ENCODE measurements at regions not wholly inside any gene's neighbourhood (a gene's known extent, or its start where the extent isn't known, plus 50 kb on each side); places are given as distances from the start of the nearest gene placed in this dataset.
"Not testable (repeated sequence)": the region's sequence is repeated elsewhere in the genome, so short reads cannot be mapped to it uniquely, and the experiment has no call there.

- H3K79me2 ChIP-seq (ENCODE audit: control insufficient read depth in 1 of 2, insufficient read depth in 2 of 2, low read length in 2 of 2); H4K5ac ChIP-seq (ENCODE audit: insufficient read length, low read depth, low read length); H4K20me1 ChIP-seq (replicated peaks in 1 of 2; ENCODE audit: control insufficient read depth in 1 of 2, insufficient read depth in 2 of 2, low read length in 2 of 2); FAIRE-seq; CTCF ChIA-PET (ENCODE audit: partially characterized antibody); H3K56ac ChIP-seq (replicated peaks; ENCODE audit: insufficient read length, low read depth, low read length); H2BK20ac ChIP-seq (ENCODE audit: low read length); H3K36me3 ChIP-seq (ENCODE audit: control insufficient read depth in 2 of 4, insufficient read depth in 4 of 4, low read length in 3 of 4); H3K23me2 ChIP-seq (ENCODE audit: low read depth, low read length); H2BK12ac ChIP-seq (ENCODE audit: low read depth, low read length); H4K8ac ChIP-seq (ENCODE audit: extremely low read depth, insufficient read depth, low read length); H3K4me2 ChIP-seq (ENCODE audit: insufficient read depth in 1 of 2, low read depth in 2 of 2, low read length in 2 of 2); H3K9ac ChIP-seq (replicated peaks in 1 of 4; ENCODE audit: extremely low read depth in 1 of 4, low read depth in 3 of 4, low read length in 3 of 4); H2BK5ac ChIP-seq (ENCODE audit: low read depth, low read length); H3K27me3 ChIP-seq (replicated peaks in 1 of 4; ENCODE audit: control insufficient read depth in 3 of 4, extremely low read depth in 1 of 4, insufficient read depth in 3 of 4, low read length in 3 of 4); H4K91ac ChIP-seq (replicated peaks; ENCODE audit: insufficient read length, low read length); H2BK120ac ChIP-seq (replicated peaks; ENCODE audit: low read depth, low read length); H3K27ac ChIP-seq (ENCODE audit: low read depth, low read length); POLR2A ChIA-PET (ENCODE audit: partially characterized antibody); H3K4me3 ChIP-seq (ENCODE audit: extremely low read depth in 1 of 4, insufficient read depth in 2 of 4, low read depth in 3 of 4, low read length in 4 of 4); H3K14ac ChIP-seq (ENCODE audit: insufficient read length); H3K4me1 ChIP-seq (replicated peaks in 1 of 4; ENCODE audit: control insufficient read depth in 3 of 4, insufficient read depth in 4 of 4, low read length in 3 of 4); DNase-seq (ENCODE audit: low read depth in 1 of 2, low spot score in 2 of 2); H3K18ac ChIP-seq (ENCODE audit: extremely low read depth, low read length); H3K79me1 ChIP-seq (ENCODE audit: low read depth, low read length); H2AFZ ChIP-seq (ENCODE audit: low read length); H2BK15ac ChIP-seq (ENCODE audit: low read length); H3K4ac ChIP-seq (replicated peaks; ENCODE audit: insufficient read length, low read depth, low read length); H2AK5ac ChIP-seq (ENCODE audit: low read depth, low read length); H3K23ac ChIP-seq (ENCODE audit: insufficient read length): not testable (repeated sequence)
- H3K9me3 ChIP-seq (ENCODE audit: insufficient read depth in 2 of 2, low read depth in 1 of 2, low read length in 1 of 2): peaks cover 9 to 14% of the 10 kb centered on the region in 2 experiments; a peak in 3 of 4 replicates
- WGBS, 2 experiments (ENCODE audit: extremely low coverage in 1 of 2, insufficient coverage in 1 of 2, insufficient read length in 1 of 2, insufficient replicate concordance in 2 of 2, low coverage in 1 of 2, low lambda C conversion rate in 2 of 2, missing lambda C conversion rate in 1 of 2): 88% methylated on average over 4 of the region's 5 CpGs; no CpG with 5 or more reads in 1 of the 2 experiments
Observed at GRCh38 chr6:148643208-148643607, 103.6 kb upstream of the UST start.

- H3K23ac ChIP-seq (ENCODE audit: insufficient read length); H2BK5ac ChIP-seq (ENCODE audit: low read depth, low read length); H2AK5ac ChIP-seq (ENCODE audit: low read depth, low read length); H2BK12ac ChIP-seq (ENCODE audit: low read depth, low read length); H3K79me1 ChIP-seq (ENCODE audit: low read depth, low read length); H3K36me3 ChIP-seq (ENCODE audit: control insufficient read depth in 2 of 4, insufficient read depth in 4 of 4, low read length in 3 of 4); H3K79me2 ChIP-seq (ENCODE audit: control insufficient read depth in 1 of 2, insufficient read depth in 2 of 2, low read length in 2 of 2); H3K9ac ChIP-seq (replicated peaks in 1 of 4; ENCODE audit: extremely low read depth in 1 of 4, low read depth in 3 of 4, low read length in 3 of 4); H3K14ac ChIP-seq (ENCODE audit: insufficient read length); CTCF ChIA-PET (ENCODE audit: partially characterized antibody); H4K20me1 ChIP-seq (replicated peaks in 1 of 2; ENCODE audit: control insufficient read depth in 1 of 2, insufficient read depth in 2 of 2, low read length in 2 of 2); H4K5ac ChIP-seq (ENCODE audit: insufficient read length, low read depth, low read length); H3K18ac ChIP-seq (ENCODE audit: extremely low read depth, low read length); H3K4me1 ChIP-seq (replicated peaks in 1 of 4; ENCODE audit: control insufficient read depth in 3 of 4, insufficient read depth in 4 of 4, low read length in 3 of 4); H3K4me3 ChIP-seq (ENCODE audit: extremely low read depth in 1 of 4, insufficient read depth in 2 of 4, low read depth in 3 of 4, low read length in 4 of 4); H2BK20ac ChIP-seq (ENCODE audit: low read length); H3K23me2 ChIP-seq (ENCODE audit: low read depth, low read length); H2BK120ac ChIP-seq (replicated peaks; ENCODE audit: low read depth, low read length); H3K27me3 ChIP-seq (replicated peaks in 1 of 4; ENCODE audit: control insufficient read depth in 3 of 4, extremely low read depth in 1 of 4, insufficient read depth in 3 of 4, low read length in 3 of 4); H2AFZ ChIP-seq (ENCODE audit: low read length); H4K8ac ChIP-seq (ENCODE audit: extremely low read depth, insufficient read depth, low read length); DNase-seq (ENCODE audit: low read depth in 1 of 2, low spot score in 2 of 2); FAIRE-seq; H3K4me2 ChIP-seq (ENCODE audit: insufficient read depth in 1 of 2, low read depth in 2 of 2, low read length in 2 of 2); H3K27ac ChIP-seq (ENCODE audit: low read depth, low read length); H3K4ac ChIP-seq (replicated peaks; ENCODE audit: insufficient read length, low read depth, low read length); H3K56ac ChIP-seq (replicated peaks; ENCODE audit: insufficient read length, low read depth, low read length); H2BK15ac ChIP-seq (ENCODE audit: low read length); H4K91ac ChIP-seq (replicated peaks; ENCODE audit: insufficient read length, low read length): not testable (repeated sequence)
- 17% methylated on average over 7 of the region's 7 CpGs; no CpG with 5 or more reads in 1 of the 2 experiments for WGBS, 2 experiments (ENCODE audit: extremely low coverage in 1 of 2, insufficient coverage in 1 of 2, insufficient read length in 1 of 2, insufficient replicate concordance in 2 of 2, low coverage in 1 of 2, low lambda C conversion rate in 2 of 2, missing lambda C conversion rate in 1 of 2)
- POLR2A ChIA-PET (ENCODE audit: partially characterized antibody): interaction anchor here (0.8 to 1.3 kb wide), 4 partner anchors 16 to 370 kb away, joined by 3 to 4 read pairs (median 3); no protein-coding TSS in a partner anchor
- H3K9me3 ChIP-seq (ENCODE audit: insufficient read depth in 2 of 2, low read depth in 1 of 2, low read length in 1 of 2): peaks cover 12 to 18% of the 10 kb centered on the region in 2 experiments; a peak in 3 of 4 replicates
Observed at GRCh38 chr6:148645049-148645448, 101.8 kb upstream of the UST start.

All from H1 (cell line).